GM12878 (cell line): ENCODE measurements at regions not wholly inside any gene's neighbourhood (a gene's known extent, or its start where the extent isn't known, plus 50 kb on each side); places are given as distances from the start of the nearest gene placed in this dataset.

ENCODE experiments used
- ATAC-seq: fragments of 200-7000 bp; cut with Tn5 transposase; 3 replicates; pipeline ENCODE4 v1.9.1; 2020; ENCODE audit warnings: mild to moderate bottlenecking, moderate library complexity
- BruUV-seq: library from RNA; stranded (reverse); fragments of 400-500 nt; replicated peaks from 2 replicates; lab custom pipeline; 2021; lab: Mats Ljungman, UMichigan
- CTCF ChIA-PET: fragments of 300-600 bp; sonication (Branson Sonifier 250); formaldehyde crosslinking; extraction: SDS; loops from one replicate; lab custom pipeline; 2021; ENCODE audit warnings: inconsistent platforms; lab: Yijun Ruan, JAX
- POLR2A ChIA-PET: fragments of 350-600 bp; formaldehyde crosslinking; extraction: SDS; loops from one replicate; lab custom pipeline; 2021; ENCODE audit warnings: inconsistent platforms; lab: Charles Lee
- RAD21 ChIA-PET: fragments of 300-600 bp; sonication (Branson Sonifier 250); formaldehyde crosslinking; loops from one replicate; lab custom pipeline; 2023; ENCODE audit warnings: antibody characterized with exemption; ENCODE audit not compliant: unreplicated experiment; lab: Charles Lee
- SMC1A ChIA-PET: fragments of 300-600 bp; sonication (Branson Sonifier 250); formaldehyde crosslinking; loops from one replicate; lab custom pipeline; 2023; ENCODE audit not compliant: unreplicated experiment, uncharacterized antibody; lab: Charles Lee
- DNase-seq: peaks from one replicate; pipeline ENCODE4 v3.0.0-alpha.2; 2011; ENCODE audit warnings: low read depth, low spot score
- FAIRE-seq: peaks from 3 replicates; lab custom pipeline; 2011; peaks lifted over from hg19 to GRCh38; lab: Jason Lieb, UNC
- H2AFZ ChIP-seq: 2 replicates; pipeline ENCODE4 v1.6.0; 2011; ENCODE audit warnings: low read depth, low read length, control low read depth; ENCODE audit not compliant: control insufficient read depth
- H3K27ac ChIP-seq: 2 replicates; pipeline ENCODE4 v1.5.1; 2011; ENCODE audit warnings: control low read depth; ENCODE audit not compliant: control insufficient read depth, insufficient read depth
- H3K27me3 ChIP-seq, 2 experiments: replicated peaks in 1 of 2; 2 replicates each; pipeline versions ENCODE4 v1.6.0 to v1.6.1; 2011; ENCODE audit warnings: low read length in 1 of 2; ENCODE audit not compliant: control insufficient read depth in 2 of 2, insufficient read depth in 2 of 2
- H3K36me3 ChIP-seq, 2 experiments: 2 replicates each; pipeline ENCODE4 v1.5.1; 2011; ENCODE audit warnings: low read length in 1 of 2; ENCODE audit not compliant: control insufficient read depth in 2 of 2, insufficient read depth in 2 of 2
- H3K4me1 ChIP-seq: 2 replicates; pipeline ENCODE4 v1.6.1; 2011; ENCODE audit warnings: mild to moderate bottlenecking, low read length, moderate library complexity, mixed read lengths; ENCODE audit not compliant: control insufficient read depth, insufficient read depth
- H3K4me2 ChIP-seq: 2 replicates; pipeline ENCODE4 v1.6.0; 2011; ENCODE audit warnings: control low read depth; ENCODE audit not compliant: control insufficient read depth, insufficient read depth
- H3K4me3 ChIP-seq: fragments of 200-600 bp; sonication (generic); 2 replicates; pipeline ENCODE4 v1.5.1; 2016
- H3K79me2 ChIP-seq: 2 replicates; pipeline ENCODE4 v1.6.0; 2011; ENCODE audit warnings: low read length; ENCODE audit not compliant: control insufficient read depth, insufficient read depth
- H3K9ac ChIP-seq: 2 replicates; pipeline ENCODE4 v1.8.0; 2011; ENCODE audit warnings: low read length, control low read depth, mixed read lengths; ENCODE audit not compliant: control insufficient read depth, insufficient read depth
- H3K9me3 ChIP-seq: replicated peaks from 3 replicates; pipeline ENCODE4 v1.5.1; 2011; ENCODE audit warnings: mild to moderate bottlenecking, low read length; ENCODE audit not compliant: control insufficient read depth, insufficient read depth
- H4K20me1 ChIP-seq: 2 replicates; pipeline ENCODE4 v1.6.0; 2011; ENCODE audit not compliant: control insufficient read depth, insufficient read depth
- CBX3 ChIP-seq: fragments of 200-600 bp; sonication (generic); IDR thresholded peaks from 2 replicates; pipeline ENCODE4 v1.6.1; 2016; ENCODE audit warnings: low read depth, borderline replicate concordance
- EP300 ChIP-seq, 2 experiments: fragments of 150-350 bp in 1 of 2; IDR thresholded peaks; 2 replicates each; pipeline ENCODE4 v1.6.1; 2011 to 2012; ENCODE audit warnings: low read depth in 2 of 2, low read length in 2 of 2, borderline replicate concordance in 1 of 2, improper control_type of control experiment in 1 of 2, inconsistent platforms in 1 of 2; ENCODE audit not compliant: control insufficient read depth in 1 of 2
- RB1 ChIP-seq: fragments of 450-650 bp; formaldehyde crosslinking; IDR thresholded peaks from 2 replicates; pipeline ENCODE4 v1.6.1; 2017; ENCODE audit warnings: mild to moderate bottlenecking, borderline replicate concordance
- RCOR1 ChIP-seq: conservative IDR thresholded peaks from 2 replicates; pipeline ENCODE4 v1.6.1; 2012; ENCODE audit warnings: low read depth, low read length, improper control_type of control experiment
- ZBTB11 ChIP-seq: fragments of 450-650 bp; formaldehyde crosslinking; IDR thresholded peaks from 2 replicates; pipeline ENCODE4 v1.5.0; 2022; ENCODE audit warnings: mild to moderate bottlenecking, missing genetic modification characterization
- ZZZ3 ChIP-seq: IDR thresholded peaks from 2 replicates; pipeline ENCODE4 v1.6.1; 2011; ENCODE audit warnings: low read depth; ENCODE audit not compliant: control insufficient read depth, insufficient read length
- WGBS: methylation state at CpG from one replicate; pipeline ENCODE4 v1.1.6; 2016; ENCODE audit warnings: low lambda C conversion rate; ENCODE audit not compliant: insufficient replicate concordance, insufficient coverage; ENCODE audit errors: missing lambda C conversion rate; 5-methylcytosine and 5-hydroxymethylcytosine counted together
- in situ Hi-C: fragments of 300-500 bp; cut with MboI; formaldehyde crosslinking; loops from 9 replicates; pipeline ENCODE4 v1.14.3; 2018; ENCODE audit warnings: mixed read lengths
- intact Hi-C: fragments of 100-400 bp; cut with micrococcal nuclease; formaldehyde crosslinking; loops from one replicate; pipeline ENCODE4 v1.14.2; 2022; ENCODE audit not compliant: unreplicated experiment
- TF ChIP-seq, protein P1 (sequence below): fragments of 450-650 bp; IDR thresholded peaks from 2 replicates; pipeline ENCODE4 v1.6.1; 2017; ENCODE audit warnings: low read depth, mild to moderate bottlenecking, moderate library complexity
- TF ChIP-seq, protein P2 (sequence below): IDR thresholded peaks from 2 replicates; pipeline ENCODE4 v1.6.1; 2012; ENCODE audit warnings: low read length, inconsistent platforms

- TF ChIP-seq ZBTB11 (CRISPR knock-in tag) (no peak), RB1 (no peak)
These were observed 86.9 kb downstream of the MPP7 start (continued) for GRCh38 chr10:28215930-28216329.

DNA sequence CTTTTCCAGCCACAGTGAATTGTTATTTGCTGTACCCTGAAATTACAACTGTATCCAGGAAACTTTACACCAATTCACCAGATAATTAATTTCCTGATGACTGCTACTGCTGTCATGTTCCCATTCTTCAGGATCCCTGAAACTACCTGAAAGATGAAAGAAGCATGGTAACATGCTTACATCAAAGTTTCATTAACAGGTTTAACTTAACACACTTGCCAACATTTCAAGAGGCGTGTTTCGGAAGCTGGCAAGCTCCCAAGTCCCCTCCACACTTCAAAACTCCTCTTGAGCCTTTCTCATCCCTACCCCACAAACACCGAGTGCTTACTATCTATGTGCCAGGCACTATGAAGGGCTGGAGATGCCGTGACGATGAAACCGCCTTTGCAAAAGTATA, 88.6 kb downstream of the MPP7 start:
- POLR2A ChIA-PET: no interaction called here
- WGBS: 45% methylated on average over 6 of the region's 6 CpGs
- H3K36me3 ChIP-seq: no peaks in the 10 kb centered on the region
- H3K79me2 ChIP-seq: no peaks in the 10 kb centered on the region
- H3K9ac ChIP-seq: no peak overlapping the region
- no peak overlapping the region for H3K4me3 ChIP-seq
- no peak for FAIRE-seq
- no peaks in the 10 kb centered on the region for H3K9me3 ChIP-seq
- no peaks in the 10 kb centered on the region for H3K27me3 ChIP-seq
- SMC1A ChIA-PET: no interaction called here
- H3K4me1 ChIP-seq: no peaks in the 10 kb centered on the region
- in situ Hi-C loops: no loop called here
- TF ChIP-seq EP300 (IDR thresholded peaks at IDR 0.05; ENCODE audit: borderline replicate concordance in 1 of 2, control insufficient read depth in 1 of 2, low read depth in 2 of 2, low read length in 2 of 2) (no peak), ZZZ3 (no peak), CBX3 (no peak), RCOR1 (no peak)
- TF ChIP-seq, protein P1, sequence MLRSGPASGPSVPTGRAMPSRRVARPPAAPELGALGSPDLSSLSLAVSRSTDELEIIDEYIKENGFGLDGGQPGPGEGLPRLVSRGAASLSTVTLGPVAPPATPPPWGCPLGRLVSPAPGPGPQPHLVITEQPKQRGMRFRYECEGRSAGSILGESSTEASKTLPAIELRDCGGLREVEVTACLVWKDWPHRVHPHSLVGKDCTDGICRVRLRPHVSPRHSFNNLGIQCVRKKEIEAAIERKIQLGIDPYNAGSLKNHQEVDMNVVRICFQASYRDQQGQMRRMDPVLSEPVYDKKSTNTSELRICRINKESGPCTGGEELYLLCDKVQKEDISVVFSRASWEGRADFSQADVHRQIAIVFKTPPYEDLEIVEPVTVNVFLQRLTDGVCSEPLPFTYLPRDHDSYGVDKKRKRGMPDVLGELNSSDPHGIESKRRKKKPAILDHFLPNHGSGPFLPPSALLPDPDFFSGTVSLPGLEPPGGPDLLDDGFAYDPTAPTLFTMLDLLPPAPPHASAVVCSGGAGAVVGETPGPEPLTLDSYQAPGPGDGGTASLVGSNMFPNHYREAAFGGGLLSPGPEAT: no peak
- TF ChIP-seq, protein P2, sequence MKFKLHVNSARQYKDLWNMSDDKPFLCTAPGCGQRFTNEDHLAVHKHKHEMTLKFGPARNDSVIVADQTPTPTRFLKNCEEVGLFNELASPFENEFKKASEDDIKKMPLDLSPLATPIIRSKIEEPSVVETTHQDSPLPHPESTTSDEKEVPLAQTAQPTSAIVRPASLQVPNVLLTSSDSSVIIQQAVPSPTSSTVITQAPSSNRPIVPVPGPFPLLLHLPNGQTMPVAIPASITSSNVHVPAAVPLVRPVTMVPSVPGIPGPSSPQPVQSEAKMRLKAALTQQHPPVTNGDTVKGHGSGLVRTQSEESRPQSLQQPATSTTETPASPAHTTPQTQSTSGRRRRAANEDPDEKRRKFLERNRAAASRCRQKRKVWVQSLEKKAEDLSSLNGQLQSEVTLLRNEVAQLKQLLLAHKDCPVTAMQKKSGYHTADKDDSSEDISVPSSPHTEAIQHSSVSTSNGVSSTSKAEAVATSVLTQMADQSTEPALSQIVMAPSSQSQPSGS: no peak
- H3K4me2 ChIP-seq: no peak overlapping the region
- intact Hi-C loops: no loop called here
- ATAC-seq: no peak
- DNase-seq: no peak
- H3K27ac ChIP-seq: no peak overlapping the region
- H2AFZ ChIP-seq: no peak overlapping the region
- no TSS peak for BruUV-seq
- no peaks in the 10 kb centered on the region for H4K20me1 ChIP-seq
- RAD21 ChIA-PET: no interaction called here
- CTCF ChIA-PET: no interaction called here
